Keratinocyte (primary cell): ENCODE measurements at regions not wholly inside any gene's neighbourhood (a gene's known extent, or its start where the extent isn't known, plus 50 kb on each side); places are given as distances from the start of the nearest gene placed in this dataset.

Experiments
- DNase-seq: peaks from one replicate; pipeline ENCODE4 v3.0.0-alpha.2; 2011; ENCODE audit warnings: low read depth, missing footprints, low spot score
- FAIRE-seq: peaks from 2 replicates; lab custom pipeline; 2011; peaks lifted over from hg19 to GRCh38; lab: Jason Lieb, UNC
- H2AFZ ChIP-seq: 2 replicates; pipeline ENCODE4 v1.6.0; 2012; ENCODE audit warnings: low read length, control low read depth, inconsistent platforms; ENCODE audit not compliant: control insufficient read depth
- H3K27ac ChIP-seq: 2 replicates; pipeline ENCODE4 v1.5.1; 2011; ENCODE audit warnings: low read length; ENCODE audit not compliant: control insufficient read depth, insufficient read depth
- H3K27me3 ChIP-seq: 3 replicates; pipeline ENCODE4 v1.6.0; 2011; ENCODE audit warnings: low read length; ENCODE audit not compliant: control insufficient read depth, insufficient read depth; ENCODE audit errors: extremely low read depth
- H3K36me3 ChIP-seq, 2 experiments: 2 replicates in 1 of 2; 3 replicates in 1 of 2; pipeline ENCODE4 v1.5.1; 2011; ENCODE audit warnings: low read length in 2 of 2, mild to moderate bottlenecking in 1 of 2; ENCODE audit not compliant: control insufficient read depth in 2 of 2, insufficient read depth in 2 of 2; ENCODE audit errors: extremely low read depth in 1 of 2
- H3K4me1 ChIP-seq: 3 replicates; pipeline ENCODE4 v1.5.1; 2011; ENCODE audit warnings: low read length; ENCODE audit not compliant: control insufficient read depth, insufficient read depth; ENCODE audit errors: extremely low read depth
- H3K4me2 ChIP-seq: 3 replicates; pipeline ENCODE4 v1.6.0; 2011; ENCODE audit warnings: low read depth, low read length; ENCODE audit not compliant: control insufficient read depth, insufficient read depth; ENCODE audit errors: extremely low read depth
- H3K4me3 ChIP-seq, 3 experiments: fragments of 200-600 bp in 1 of 3; sonication (generic) in 1 of 3; 2 replicates in 2 of 3; 3 replicates in 1 of 3; pipeline ENCODE4 v1.5.1; 2011 to 2016; ENCODE audit warnings: low read length in 3 of 3, mild to moderate bottlenecking in 3 of 3, control low read depth in 2 of 3, inconsistent platforms in 1 of 3, low read depth in 1 of 3, mixed read lengths in 1 of 3, mixed run types in 1 of 3, moderate library complexity in 1 of 3; ENCODE audit not compliant: control insufficient read depth in 2 of 3, insufficient read depth in 2 of 3; ENCODE audit errors: extremely low read depth in 1 of 3
- H3K79me2 ChIP-seq: 2 replicates; pipeline ENCODE4 v1.6.0; 2012; ENCODE audit warnings: low read length; ENCODE audit not compliant: control insufficient read depth, insufficient read depth
- H3K9ac ChIP-seq: 3 replicates; pipeline ENCODE4 v1.6.0; 2011; ENCODE audit warnings: low read length; ENCODE audit not compliant: control insufficient read depth, insufficient read depth; ENCODE audit errors: extremely low read depth
- H3K9me1 ChIP-seq: 3 replicates; pipeline ENCODE4 v1.6.0; 2011; ENCODE audit warnings: low read length; ENCODE audit not compliant: control insufficient read depth, insufficient read depth; ENCODE audit errors: extremely low read depth
- H3K9me3 ChIP-seq: 2 replicates; pipeline ENCODE4 v1.5.1; 2012; ENCODE audit warnings: low read depth, low read length; ENCODE audit not compliant: control insufficient read depth
- H4K20me1 ChIP-seq: 3 replicates; pipeline ENCODE4 v1.6.0; 2011; ENCODE audit warnings: low read length; ENCODE audit not compliant: control insufficient read depth, insufficient read depth; ENCODE audit errors: extremely low read depth
- EZH2 ChIP-seq: IDR thresholded peaks from one replicate; pipeline ENCODE4 v1.6.1; 2012; ENCODE audit warnings: inconsistent platforms, mild to moderate bottlenecking, low read length, moderate library complexity
- dilution Hi-C: fragments of 300-500 bp; cut with MboI; formaldehyde crosslinking; loops from one replicate; pipeline ENCODE4 v1.7.0; 2020; ENCODE audit warnings: low sequenced_read_pairs; ENCODE audit not compliant: extremely low pct_ligation_motif_present
- TF ChIP-seq, protein P1 (sequence below), 3 experiments: IDR thresholded peaks in 1 of 3; conservative IDR thresholded peaks in 1 of 3; optimal IDR thresholded peaks in 1 of 3; 2 replicates in 2 of 3; 3 replicates in 1 of 3; pipeline versions ENCODE3 to v1.5.1; 2011; ENCODE audit warnings: low read length in 3 of 3, mild to moderate bottlenecking in 3 of 3, moderate library complexity in 2 of 3, control low read depth in 1 of 3, inconsistent platforms in 1 of 3; ENCODE audit not compliant: insufficient read depth in 2 of 3; ENCODE audit errors: extremely low read depth in 1 of 3

DNA sequence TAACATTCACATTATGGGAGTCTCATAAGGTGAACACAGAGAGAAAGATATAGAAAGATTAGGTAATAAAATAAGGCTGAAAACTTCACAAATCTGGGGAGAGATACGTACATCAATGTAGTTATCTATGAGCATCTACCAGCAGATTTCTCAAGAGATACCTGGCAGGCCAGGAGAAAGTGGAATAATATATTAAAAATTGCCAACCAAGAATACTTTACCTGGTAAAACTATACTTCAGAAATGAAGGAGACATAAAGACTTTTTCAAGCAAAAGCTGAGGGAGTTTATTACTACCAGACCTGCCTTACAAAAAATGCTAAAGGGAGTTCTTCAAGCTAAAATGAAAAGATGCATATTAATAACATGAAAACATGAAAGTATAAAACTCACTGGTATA lies 78.8 kb upstream of the COMTD1 start:
- no peak for TF ChIP-seq EZH2
- TF ChIP-seq, protein P1, sequence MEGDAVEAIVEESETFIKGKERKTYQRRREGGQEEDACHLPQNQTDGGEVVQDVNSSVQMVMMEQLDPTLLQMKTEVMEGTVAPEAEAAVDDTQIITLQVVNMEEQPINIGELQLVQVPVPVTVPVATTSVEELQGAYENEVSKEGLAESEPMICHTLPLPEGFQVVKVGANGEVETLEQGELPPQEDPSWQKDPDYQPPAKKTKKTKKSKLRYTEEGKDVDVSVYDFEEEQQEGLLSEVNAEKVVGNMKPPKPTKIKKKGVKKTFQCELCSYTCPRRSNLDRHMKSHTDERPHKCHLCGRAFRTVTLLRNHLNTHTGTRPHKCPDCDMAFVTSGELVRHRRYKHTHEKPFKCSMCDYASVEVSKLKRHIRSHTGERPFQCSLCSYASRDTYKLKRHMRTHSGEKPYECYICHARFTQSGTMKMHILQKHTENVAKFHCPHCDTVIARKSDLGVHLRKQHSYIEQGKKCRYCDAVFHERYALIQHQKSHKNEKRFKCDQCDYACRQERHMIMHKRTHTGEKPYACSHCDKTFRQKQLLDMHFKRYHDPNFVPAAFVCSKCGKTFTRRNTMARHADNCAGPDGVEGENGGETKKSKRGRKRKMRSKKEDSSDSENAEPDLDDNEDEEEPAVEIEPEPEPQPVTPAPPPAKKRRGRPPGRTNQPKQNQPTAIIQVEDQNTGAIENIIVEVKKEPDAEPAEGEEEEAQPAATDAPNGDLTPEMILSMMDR (optimal IDR thresholded peaks at IDR 0.05 in 1 of 3, IDR thresholded peaks at IDR 0.05 in 1 of 3, conservative IDR thresholded peaks at IDR 0.05 in 1 of 3; ENCODE audit: extremely low read depth in 1 of 3, insufficient read depth in 2 of 3, low read length in 3 of 3) = no peak
- Histone ChIP-seq H3K36me3 (no peaks in the 10 kb centered on the region), H3K27me3 (no peaks in the 10 kb centered on the region), H4K20me1 (no peaks in the 10 kb centered on the region), H3K79me2 (no peaks in the 10 kb centered on the region), H2AFZ (no peak overlapping the region), H3K9me3 (no peaks in the 10 kb centered on the region), H3K4me3 (no peak overlapping the region), H3K27ac (no peak overlapping the region), H3K9ac (no peak overlapping the region), H3K4me1 (no peaks in the 10 kb centered on the region), H3K4me2 (no peak overlapping the region), H3K9me1 (no peaks in the 10 kb centered on the region)
- dilution Hi-C loops = no loop called here
- no peak for FAIRE-seq
- no peak for DNase-seq

GRCh38 chr10:75312440-75312839 lies 76.7 kb upstream of the COMTD1 start:
- H3K9ac ChIP-seq = no peak overlapping the region
- no peaks in the 10 kb centered on the region for H3K27me3 ChIP-seq
- H4K20me1 ChIP-seq = no peaks in the 10 kb centered on the region
- no peaks in the 10 kb centered on the region for H3K36me3 ChIP-seq
- no peaks in the 10 kb centered on the region for H3K9me1 ChIP-seq
- dilution Hi-C loops = no loop called here
- no peak overlapping the region for H2AFZ ChIP-seq
- no peaks in the 10 kb centered on the region for H3K79me2 ChIP-seq
- no peaks in the 10 kb centered on the region for H3K9me3 ChIP-seq
- no peak overlapping the region for H3K4me2 ChIP-seq
- H3K27ac ChIP-seq = no peak overlapping the region
- no peak overlapping the region for H3K4me3 ChIP-seq
- TF ChIP-seq, protein P1 (optimal IDR thresholded peaks at IDR 0.05 in 1 of 3, IDR thresholded peaks at IDR 0.05 in 1 of 3, conservative IDR thresholded peaks at IDR 0.05 in 1 of 3; ENCODE audit: extremely low read depth in 1 of 3, insufficient read depth in 2 of 3, low read length in 3 of 3) = no peak
- no peak for TF ChIP-seq EZH2
- H3K4me1 ChIP-seq = no peaks in the 10 kb centered on the region
- no peak for DNase-seq
- FAIRE-seq = no peak
